GM19452 (cell line): ENCODE measurements at regions not wholly inside any gene's neighbourhood (a gene's known extent, or its start where the extent isn't known, plus 50 kb on each side); places are given as distances from the start of the nearest gene placed in this dataset.
A peak's percentile ranks its signal among the peaks of the same experiment; 100 is the strongest.

ENCODE experiments used
- ATAC-seq: cut with Tn5 transposase; IDR thresholded peaks from one replicate; pipeline ENCODE4 v1.9.1; 2021; ENCODE audit not compliant: unreplicated experiment

GRCh38 chr6:92828788-92829187 is 590.6 kb downstream of the EPHA7 start:
- no peak for ATAC-seq

- no peak for ATAC-seq
Observed at GRCh38 chr6:92827104-92827503, 592.3 kb downstream of the EPHA7 start.

GRCh38 chr6:92826633-92827032 is 592.7 kb downstream of the EPHA7 start:
- ATAC-seq, result no peak

- ATAC-seq, result no peak
Observed at GRCh38 chr6:92822222-92822621, 597.1 kb downstream of the EPHA7 start.

GRCh38 chr6:92820601-92821000 is 598.8 kb downstream of the EPHA7 start:
- ATAC-seq, result no peak

- ATAC-seq, result peak; percentile 89
Observed at GRCh38 chr6:92810913-92811312, 608.4 kb downstream of the EPHA7 start.

- no peak for ATAC-seq
Observed at GRCh38 chr6:92806254-92806653, 613.1 kb downstream of the EPHA7 start.

- no peak for ATAC-seq
Observed at GRCh38 chr6:92791403-92791802, 628.0 kb downstream of the EPHA7 start.

GRCh38 chr6:92790381-92790780 is 629.0 kb downstream of the EPHA7 start:
- no peak for ATAC-seq

GRCh38 chr6:92784235-92784634 is 635.1 kb downstream of the EPHA7 start:
- ATAC-seq, result no peak

- ATAC-seq, result no peak
Observed at GRCh38 chr6:92779746-92780145, 639.6 kb downstream of the EPHA7 start.

GRCh38 chr6:92777146-92777740 is 642.1 kb downstream of the EPHA7 start:
- ATAC-seq, result no peak

GRCh38 chr6:92770540-92770939 is 648.8 kb downstream of the EPHA7 start:
- no peak for ATAC-seq

GRCh38 chr6:92767101-92767500 is 652.3 kb downstream of the EPHA7 start:
- ATAC-seq, result no peak

- no peak for ATAC-seq
Observed at GRCh38 chr6:92763680-92764079, 655.7 kb downstream of the EPHA7 start.

GRCh38 chr6:92763274-92763584 is 656.1 kb downstream of the EPHA7 start:
- no peak for ATAC-seq

- ATAC-seq, result no peak
Observed at GRCh38 chr6:92762443-92763273, 656.7 kb downstream of the EPHA7 start.

GRCh38 chr6:92759178-92759577 is 660.2 kb downstream of the EPHA7 start:
- ATAC-seq, result no peak

- no peak for ATAC-seq
Observed at GRCh38 chr6:92757925-92758324, 661.4 kb downstream of the EPHA7 start.

- no peak for ATAC-seq
Observed at GRCh38 chr6:92756912-92757311, 662.4 kb downstream of the EPHA7 start.

- ATAC-seq, result no peak
Observed at GRCh38 chr6:92753956-92754355, 665.4 kb downstream of the EPHA7 start.

- no peak for ATAC-seq
Observed at GRCh38 chr6:92752114-92752513, 667.2 kb downstream of the EPHA7 start.

GRCh38 chr6:92748131-92748530 is 671.2 kb downstream of the EPHA7 start:
- ATAC-seq, result no peak
